GM10266 (cell line): ENCODE measurements at regions not wholly inside any gene's neighbourhood (a gene's known extent, or its start where the extent isn't known, plus 50 kb on each side); places are given as distances from the start of the nearest gene placed in this dataset.
"Not testable (repeated sequence)": the region's sequence is repeated elsewhere in the genome, so short reads cannot be mapped to it uniquely, and the experiment has no call there.

Source experiments
- DNase-seq: peaks from one replicate; pipeline ENCODE4 v3.0.0; 2012; ENCODE audit errors: extremely low spot score
- TF ChIP-seq, protein P1 (sequence below): IDR thresholded peaks from 2 replicates; pipeline ENCODE4 v1.5.1; 2012; ENCODE audit warnings: mild to moderate bottlenecking, low read depth; ENCODE audit not compliant: control insufficient read depth, insufficient read depth; ENCODE audit errors: missing control alignments

DNA sequence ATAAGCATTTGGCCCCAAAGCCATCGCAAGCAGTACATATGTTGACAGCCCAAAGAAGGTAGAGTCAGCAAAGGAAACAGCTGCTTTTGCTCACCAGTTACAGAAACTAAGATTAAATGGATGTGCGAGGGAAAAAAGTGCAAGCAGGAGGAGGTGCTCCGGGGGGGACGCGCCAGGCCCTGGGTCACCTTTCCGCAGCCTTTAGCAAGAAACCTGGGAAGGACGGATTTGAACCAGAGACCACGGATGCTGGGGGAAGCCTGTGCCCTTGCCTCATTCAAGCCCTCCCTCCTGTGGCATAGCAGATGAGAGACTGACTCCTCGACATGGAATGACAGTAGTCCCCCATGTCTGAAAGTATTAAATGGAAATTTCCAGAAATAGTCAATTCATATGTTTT, 405.6 kb upstream of the PRKCQ start:
- DNase-seq: no peak
- TF ChIP-seq, protein P1, sequence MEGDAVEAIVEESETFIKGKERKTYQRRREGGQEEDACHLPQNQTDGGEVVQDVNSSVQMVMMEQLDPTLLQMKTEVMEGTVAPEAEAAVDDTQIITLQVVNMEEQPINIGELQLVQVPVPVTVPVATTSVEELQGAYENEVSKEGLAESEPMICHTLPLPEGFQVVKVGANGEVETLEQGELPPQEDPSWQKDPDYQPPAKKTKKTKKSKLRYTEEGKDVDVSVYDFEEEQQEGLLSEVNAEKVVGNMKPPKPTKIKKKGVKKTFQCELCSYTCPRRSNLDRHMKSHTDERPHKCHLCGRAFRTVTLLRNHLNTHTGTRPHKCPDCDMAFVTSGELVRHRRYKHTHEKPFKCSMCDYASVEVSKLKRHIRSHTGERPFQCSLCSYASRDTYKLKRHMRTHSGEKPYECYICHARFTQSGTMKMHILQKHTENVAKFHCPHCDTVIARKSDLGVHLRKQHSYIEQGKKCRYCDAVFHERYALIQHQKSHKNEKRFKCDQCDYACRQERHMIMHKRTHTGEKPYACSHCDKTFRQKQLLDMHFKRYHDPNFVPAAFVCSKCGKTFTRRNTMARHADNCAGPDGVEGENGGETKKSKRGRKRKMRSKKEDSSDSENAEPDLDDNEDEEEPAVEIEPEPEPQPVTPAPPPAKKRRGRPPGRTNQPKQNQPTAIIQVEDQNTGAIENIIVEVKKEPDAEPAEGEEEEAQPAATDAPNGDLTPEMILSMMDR: no peak

DNA sequence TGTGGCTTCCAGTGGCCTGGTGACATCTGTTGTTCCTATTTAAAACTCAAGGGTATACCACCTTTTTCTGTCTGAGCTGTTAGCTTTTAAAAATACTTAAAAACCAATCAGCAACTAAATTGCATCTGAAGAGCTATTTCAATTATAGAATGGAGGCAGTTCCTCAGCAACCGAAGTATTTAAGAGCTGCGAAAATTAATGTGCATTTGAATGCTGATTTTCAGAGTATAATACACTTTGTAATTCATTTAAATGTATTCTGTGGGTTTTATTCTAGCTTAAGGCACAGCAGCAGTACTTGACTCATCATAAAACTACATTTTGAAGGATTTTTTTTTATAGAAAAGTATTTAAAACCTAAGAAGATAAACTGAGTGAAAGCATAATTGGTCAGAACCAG, 404.9 kb upstream of the PRKCQ start:
- DNase-seq: no peak
- TF ChIP-seq, protein P1: no peak

DNA sequence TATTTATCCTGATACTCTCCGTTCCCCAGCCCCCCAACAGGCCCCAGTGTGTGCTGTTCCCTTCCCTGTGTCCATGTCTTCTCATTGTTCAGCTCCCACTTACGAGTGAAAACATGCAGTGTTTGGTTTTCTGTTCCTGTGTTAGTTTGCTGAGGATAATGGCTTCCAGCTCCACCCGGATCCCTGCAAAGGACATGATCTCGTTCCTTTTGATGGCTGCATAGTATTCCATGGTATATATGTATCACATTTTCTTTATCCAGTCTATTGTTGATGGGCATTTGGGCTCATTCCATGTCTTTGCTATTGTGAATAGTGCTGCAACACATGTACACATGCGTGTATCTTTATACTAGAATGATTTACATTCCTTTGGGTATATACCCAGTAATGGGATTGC, 403.9 kb upstream of the PRKCQ start:
- DNase-seq: not testable (repeated sequence)

DNA sequence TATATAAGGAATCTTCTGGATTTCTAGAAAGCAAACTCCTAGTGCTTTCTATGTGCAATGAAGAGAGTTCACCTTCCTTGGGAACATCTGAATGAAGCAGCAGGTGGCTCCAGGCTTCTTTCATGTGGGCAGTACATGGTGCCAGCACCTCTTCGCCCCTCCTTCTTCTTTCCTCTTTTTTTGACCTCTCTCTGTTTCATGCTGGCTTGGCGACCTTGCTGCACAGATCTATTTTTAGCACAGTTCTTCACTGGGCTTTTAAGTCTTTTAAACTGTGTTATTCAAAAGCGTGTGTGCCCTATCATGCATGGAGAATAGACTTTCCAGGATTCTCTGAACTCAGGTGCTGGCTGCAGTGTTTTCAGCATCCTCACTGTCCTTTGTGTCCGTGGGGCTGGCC, 400.3 kb upstream of the PRKCQ start:
- TF ChIP-seq, protein P1: no peak
- DNase-seq: no peak

DNA sequence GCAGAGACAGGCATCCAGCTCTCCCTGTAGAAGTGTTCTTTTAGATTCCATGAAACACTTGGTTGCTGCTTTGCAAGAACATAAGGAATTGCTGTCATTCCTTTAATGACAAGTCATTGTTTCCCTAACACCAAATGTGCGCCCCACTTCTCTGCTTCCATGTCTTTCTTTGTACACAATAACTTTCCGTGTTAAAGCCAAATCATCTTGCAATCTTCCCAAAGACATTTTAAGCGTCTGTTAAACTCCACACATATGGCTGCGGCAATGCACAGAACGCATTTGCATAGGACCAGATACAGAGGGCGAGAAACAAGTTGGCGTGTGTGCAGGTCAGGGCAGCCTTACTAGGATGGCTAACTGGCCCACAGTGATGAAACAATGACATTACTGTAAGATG, 399.3 kb upstream of the PRKCQ start:
- no peak for DNase-seq
- TF ChIP-seq, protein P1: no peak

DNA sequence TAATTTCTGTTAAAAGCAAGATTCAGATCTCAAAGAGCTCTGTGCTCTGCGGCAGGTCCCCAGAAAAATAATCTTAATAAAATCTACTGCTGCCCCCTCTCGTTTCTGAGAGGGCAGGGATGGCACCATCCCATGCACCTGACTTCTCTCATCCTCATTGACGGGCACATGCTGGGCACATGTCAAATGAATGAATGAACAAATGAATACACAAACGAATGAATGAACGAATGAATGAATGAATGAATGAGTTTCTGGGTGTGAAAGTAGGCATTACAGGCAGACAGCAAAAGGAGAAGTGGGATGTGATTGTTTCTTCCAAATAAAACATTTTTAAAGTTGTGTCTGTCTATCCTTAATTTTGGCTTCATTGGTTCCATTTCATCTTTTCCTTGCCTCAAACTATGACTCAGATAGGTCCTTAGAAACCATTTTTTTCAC, 398.1 kb upstream of the PRKCQ start:
- no peak for DNase-seq
- TF ChIP-seq, protein P1: no peak

DNA sequence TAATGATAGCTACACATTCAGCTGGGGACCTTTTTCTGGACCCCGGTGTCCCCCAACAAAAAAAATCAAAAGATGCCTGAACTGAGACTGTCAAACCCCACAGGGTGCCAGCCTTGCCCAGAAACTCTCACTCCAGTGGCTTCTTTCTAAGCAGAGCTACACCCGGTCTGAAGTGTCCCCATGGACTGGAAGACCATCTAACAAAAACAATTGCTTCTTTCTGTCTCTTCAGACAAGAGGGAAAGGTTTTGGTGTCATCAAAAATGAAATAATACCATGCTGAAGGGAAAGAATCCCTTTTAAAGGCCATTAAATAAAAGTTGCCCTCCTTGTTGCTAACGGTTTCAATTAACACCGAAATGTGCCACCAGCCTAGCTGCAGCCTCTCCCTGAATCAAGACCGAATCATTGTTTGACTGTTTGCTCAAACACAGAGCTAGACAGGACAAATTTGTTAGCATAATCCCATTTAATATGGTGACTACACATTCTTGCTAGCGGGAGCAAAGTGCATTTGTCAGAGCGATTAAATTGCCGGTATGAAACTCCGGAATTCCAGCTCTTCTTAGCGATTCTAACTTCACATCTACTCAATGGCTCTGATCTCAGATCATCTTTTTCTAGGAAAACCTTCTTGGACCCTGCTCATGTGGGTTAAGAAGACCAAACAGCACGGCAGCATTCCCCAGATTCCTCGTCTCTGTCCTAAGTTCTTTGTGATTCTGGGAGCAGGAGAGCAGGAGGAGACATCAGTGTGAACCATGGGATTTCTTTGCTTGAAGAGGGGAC, 397.5 kb upstream of the PRKCQ start:
- DNase-seq: no peak
- TF ChIP-seq, protein P1: no peak

DNA sequence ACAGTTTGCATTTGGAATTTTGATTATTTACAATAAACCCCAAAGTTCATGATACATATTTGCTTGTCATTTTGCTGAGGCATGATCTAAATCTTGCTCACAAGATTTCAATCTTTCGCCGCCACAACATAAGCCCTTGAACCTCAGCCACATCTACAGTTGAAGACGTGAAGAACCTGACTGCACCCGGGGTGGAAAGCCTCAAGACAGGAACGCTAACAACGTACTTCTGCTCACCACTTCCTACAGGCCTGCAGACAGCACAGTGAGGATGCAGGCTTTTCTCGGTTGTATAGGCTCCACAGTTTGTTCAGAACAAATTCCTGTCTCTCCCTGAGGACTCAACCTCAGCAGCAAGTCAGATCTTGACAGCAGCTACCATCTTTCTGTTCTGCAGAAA, 393.8 kb upstream of the PRKCQ start:
- no peak for DNase-seq
- TF ChIP-seq, protein P1: no peak
